ENCODE measurements at regions not wholly inside any gene's neighbourhood (a gene's known extent, or its start where the extent isn't known, plus 50 kb on each side); places are given as distances from the start of the nearest gene placed in this dataset.

DNA sequence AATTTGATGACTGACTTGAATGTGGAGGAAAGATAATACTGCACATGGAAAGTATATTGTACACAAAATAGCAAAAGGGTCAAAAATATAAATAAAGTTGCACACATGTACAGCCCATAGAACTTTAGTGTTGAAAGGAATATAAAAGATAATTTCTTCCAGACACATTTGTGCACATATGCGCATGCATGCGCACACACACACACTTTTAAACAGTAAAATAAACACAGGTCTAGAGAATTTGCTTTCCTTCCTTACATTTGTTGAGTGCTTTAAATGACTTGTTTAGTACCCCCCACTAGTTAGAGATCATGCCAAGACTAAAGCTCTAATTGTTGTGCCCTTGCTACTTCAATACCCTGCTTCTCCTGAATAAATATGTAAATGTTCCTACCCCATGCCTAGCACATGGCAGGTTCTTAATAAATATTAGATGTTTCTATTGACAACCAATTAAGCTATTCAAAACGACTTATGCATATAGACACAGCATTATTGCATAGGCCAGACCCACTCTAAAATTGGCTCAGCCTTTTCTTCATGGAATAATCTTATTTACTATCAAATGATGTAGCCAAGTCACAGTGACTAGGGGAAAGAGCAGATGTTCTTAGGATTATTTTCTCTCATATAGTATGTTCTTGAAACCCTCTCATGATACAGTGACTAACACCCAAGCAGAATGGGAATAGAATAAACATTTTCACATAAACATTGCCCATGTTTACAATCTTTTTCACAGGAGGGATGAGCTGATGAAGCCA is 165.5 kb upstream of the ACVR2A start:
- TF ChIP-seq CTCF (IDR thresholded peaks at IDR 0.05) (no peak), POLR2AphosphoS5 (IDR thresholded peaks at IDR 0.05) (no peak), POLR2A (IDR thresholded peaks at IDR 0.05) (no peak), EP300 (IDR thresholded peaks at IDR 0.05) (no peak)

All from suprapubic skin (tissue), 4 donors.